NB4 (cell line): ENCODE measurements at regions not wholly inside any gene's neighbourhood (a gene's known extent, or its start where the extent isn't known, plus 50 kb on each side); places are given as distances from the start of the nearest gene placed in this dataset.

Source experiments
- DNase-seq: peaks from one replicate; pipeline ENCODE4 v3.0.0; 2010; ENCODE audit warnings: low read depth
- H3K4me3 ChIP-seq: one replicate; pipeline ENCODE4 v1.5.1; 2011; ENCODE audit warnings: mild to moderate bottlenecking, low read depth, low read length, moderate library complexity
- MYC ChIP-seq: IDR thresholded peaks from 2 replicates; pipeline ENCODE4 v1.6.1; 2011; ENCODE audit warnings: low read depth, low read length
- POLR2A ChIP-seq: IDR thresholded peaks from 2 replicates; pipeline ENCODE4 v1.6.1; 2011; ENCODE audit warnings: mild to moderate bottlenecking; ENCODE audit not compliant: insufficient read length; ENCODE audit errors: extremely low read depth
- TF ChIP-seq, protein P1 (sequence below): IDR thresholded peaks from 2 replicates; pipeline ENCODE4 v1.6.1; 2011; ENCODE audit warnings: low read depth, low read length
- TF ChIP-seq, protein P2 (sequence below): IDR thresholded peaks from one replicate; pipeline ENCODE4 v1.5.1; 2012; ENCODE audit warnings: low read depth, low read length

DNA sequence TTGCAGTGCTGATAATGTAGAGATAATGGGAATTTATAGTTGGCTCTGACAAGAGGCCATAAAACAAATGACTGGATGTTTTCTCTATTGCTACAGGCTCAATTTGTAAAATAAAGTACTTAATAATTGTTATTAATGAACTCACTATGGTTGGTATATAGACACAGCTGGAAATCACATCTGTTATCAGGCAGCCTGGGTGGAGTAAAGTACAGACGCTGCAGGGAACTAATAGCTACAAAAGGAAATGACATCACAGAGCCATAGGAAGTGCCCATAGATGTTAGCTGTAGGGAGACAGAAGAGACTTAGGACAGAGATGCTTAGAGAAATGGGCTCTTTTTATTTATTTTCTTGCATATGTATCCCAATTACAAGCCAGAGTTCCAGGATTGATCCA, 81.0 kb upstream of the SNX19 start:
- H3K4me3 ChIP-seq, result no peak overlapping the region
- no peak for DNase-seq
- no peak for TF ChIP-seq MYC
- TF ChIP-seq, protein P1, sequence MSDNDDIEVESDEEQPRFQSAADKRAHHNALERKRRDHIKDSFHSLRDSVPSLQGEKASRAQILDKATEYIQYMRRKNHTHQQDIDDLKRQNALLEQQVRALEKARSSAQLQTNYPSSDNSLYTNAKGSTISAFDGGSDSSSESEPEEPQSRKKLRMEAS, result no peak
- no peak for TF ChIP-seq POLR2A
- TF ChIP-seq, protein P2, sequence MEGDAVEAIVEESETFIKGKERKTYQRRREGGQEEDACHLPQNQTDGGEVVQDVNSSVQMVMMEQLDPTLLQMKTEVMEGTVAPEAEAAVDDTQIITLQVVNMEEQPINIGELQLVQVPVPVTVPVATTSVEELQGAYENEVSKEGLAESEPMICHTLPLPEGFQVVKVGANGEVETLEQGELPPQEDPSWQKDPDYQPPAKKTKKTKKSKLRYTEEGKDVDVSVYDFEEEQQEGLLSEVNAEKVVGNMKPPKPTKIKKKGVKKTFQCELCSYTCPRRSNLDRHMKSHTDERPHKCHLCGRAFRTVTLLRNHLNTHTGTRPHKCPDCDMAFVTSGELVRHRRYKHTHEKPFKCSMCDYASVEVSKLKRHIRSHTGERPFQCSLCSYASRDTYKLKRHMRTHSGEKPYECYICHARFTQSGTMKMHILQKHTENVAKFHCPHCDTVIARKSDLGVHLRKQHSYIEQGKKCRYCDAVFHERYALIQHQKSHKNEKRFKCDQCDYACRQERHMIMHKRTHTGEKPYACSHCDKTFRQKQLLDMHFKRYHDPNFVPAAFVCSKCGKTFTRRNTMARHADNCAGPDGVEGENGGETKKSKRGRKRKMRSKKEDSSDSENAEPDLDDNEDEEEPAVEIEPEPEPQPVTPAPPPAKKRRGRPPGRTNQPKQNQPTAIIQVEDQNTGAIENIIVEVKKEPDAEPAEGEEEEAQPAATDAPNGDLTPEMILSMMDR, result no peak

DNA sequence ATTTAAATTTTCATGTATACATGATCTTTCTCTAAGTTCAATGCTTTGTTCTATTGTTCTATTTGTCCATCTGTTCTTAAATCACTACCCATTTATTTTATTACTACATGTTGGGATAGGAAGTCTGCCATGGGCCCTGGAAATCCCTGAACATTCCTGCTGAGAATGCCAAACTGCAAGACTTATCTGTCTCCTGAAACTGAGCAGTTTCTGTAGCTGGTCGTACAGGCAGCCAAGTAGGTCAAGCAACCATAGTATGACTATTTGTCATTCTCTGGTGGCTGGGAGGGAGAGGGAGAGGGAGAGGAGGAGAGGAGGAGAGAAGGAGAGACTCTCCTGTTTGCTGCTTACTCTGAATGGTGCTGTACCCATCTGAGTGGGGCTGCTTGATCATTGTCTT, 82.8 kb upstream of the SNX19 start:
- TF ChIP-seq MYC (no peak), POLR2A (no peak)
- TF ChIP-seq, protein P2, result no peak
- TF ChIP-seq, protein P1, result no peak
- no peak for DNase-seq
- H3K4me3 ChIP-seq, result no peak overlapping the region

DNA sequence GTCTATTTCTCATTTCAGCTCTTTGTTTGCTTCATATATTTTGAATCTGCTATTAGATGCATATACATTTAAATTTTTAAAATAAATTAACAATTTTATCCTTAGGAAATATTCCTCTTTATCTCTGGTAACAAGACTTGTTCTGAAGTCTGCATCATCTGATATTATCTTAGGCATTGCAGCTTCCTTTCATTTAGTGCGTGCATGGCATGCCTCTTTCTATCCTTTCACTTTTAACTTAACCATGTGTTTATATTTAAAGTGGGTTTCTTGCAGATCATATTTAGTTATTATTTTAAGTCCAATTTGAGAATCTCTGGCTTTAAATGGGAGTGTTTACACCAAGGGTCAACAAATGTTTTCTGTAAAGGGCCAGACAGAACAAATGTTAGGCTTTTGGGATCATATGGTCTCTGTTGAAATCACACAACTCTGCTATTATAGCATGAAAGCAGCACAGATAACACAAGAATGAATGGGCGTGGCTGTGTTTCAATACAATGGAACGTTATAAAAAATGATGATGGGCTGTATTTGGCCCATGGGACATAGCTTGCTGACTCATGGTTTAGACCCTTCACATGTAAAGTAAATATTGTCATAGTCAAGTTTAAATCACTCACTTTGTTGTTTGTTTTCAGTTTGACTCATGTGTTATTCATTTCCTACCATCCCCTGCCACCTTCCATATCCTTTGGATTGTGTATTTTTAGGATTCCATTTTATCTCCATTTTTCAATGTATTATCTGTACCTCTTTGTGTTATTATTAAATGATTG, 83.9 kb upstream of the SNX19 start:
- no peak for DNase-seq
- no peak for TF ChIP-seq POLR2A
- TF ChIP-seq, protein P2, result no peak
- TF ChIP-seq, protein P1, result no peak
- TF ChIP-seq MYC, result no peak
- H3K4me3 ChIP-seq, result no peak overlapping the region

DNA sequence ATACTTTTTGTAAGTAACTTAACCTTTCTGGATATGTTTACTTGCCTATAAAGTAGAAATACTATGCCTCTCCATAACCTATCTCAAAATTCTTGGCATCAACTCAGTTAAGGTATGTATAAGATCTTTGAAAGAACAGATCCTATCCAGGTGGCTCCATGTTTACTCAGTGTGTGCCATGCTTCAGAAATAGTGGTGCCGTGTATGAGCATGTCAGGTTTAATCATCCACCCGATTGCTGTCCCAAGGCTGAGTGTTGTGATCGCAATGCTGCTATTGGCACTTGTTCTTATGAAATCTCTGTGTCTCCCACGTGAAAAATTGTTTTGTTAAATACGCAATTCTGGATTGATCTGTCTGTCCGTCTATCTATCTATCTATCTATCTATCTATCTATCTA, 85.9 kb upstream of the SNX19 start:
- TF ChIP-seq, protein P1, result no peak
- TF ChIP-seq MYC, result no peak
- TF ChIP-seq, protein P2, result no peak
- TF ChIP-seq POLR2A, result no peak
- DNase-seq, result no peak
- no peak overlapping the region for H3K4me3 ChIP-seq

DNA sequence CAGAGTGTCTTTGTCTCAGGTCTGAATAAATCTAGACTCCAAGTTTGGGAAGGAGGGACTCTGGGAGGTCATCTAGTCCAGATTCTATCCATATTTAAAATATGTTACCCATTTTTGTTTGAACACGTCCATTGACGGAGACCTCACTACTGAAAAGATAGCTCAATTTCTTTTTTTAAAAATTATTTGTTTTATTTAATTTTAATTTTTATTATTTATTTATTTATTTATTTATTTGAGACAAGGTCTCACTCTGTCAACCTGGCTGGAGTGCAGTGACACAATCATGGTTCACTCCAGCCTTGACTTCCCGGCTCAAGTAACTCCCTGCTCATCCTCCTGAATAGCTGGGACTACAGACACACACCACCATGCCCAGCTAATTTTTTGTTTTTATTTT, 89.5 kb upstream of the SNX19 start:
- DNase-seq, result no peak
- TF ChIP-seq POLR2A, result no peak
- TF ChIP-seq MYC, result no peak
- TF ChIP-seq, protein P1, result no peak
- TF ChIP-seq, protein P2, result no peak
- H3K4me3 ChIP-seq, result no peak overlapping the region
